Astrocyte (in vitro differentiated cells and primary cell): ENCODE measurements at regions not wholly inside any gene's neighbourhood (a gene's known extent, or its start where the extent isn't known, plus 50 kb on each side); places are given as distances from the start of the nearest gene placed in this dataset.

Experiments
- DNase-seq: peaks from one replicate; pipeline ENCODE4 v3.0.0-alpha.2; 2010; ENCODE audit warnings: low read depth
- FAIRE-seq: peaks from 2 replicates; lab custom pipeline; 2011; peaks lifted over from hg19 to GRCh38; lab: Jason Lieb, UNC
- H2AFZ ChIP-seq: 2 replicates; pipeline ENCODE4 v1.6.0; 2012; ENCODE audit warnings: low read depth, low read length, inconsistent platforms
- H3K27ac ChIP-seq: 2 replicates; pipeline ENCODE4 v1.5.1; 2011; ENCODE audit warnings: low read depth, low read length, inconsistent platforms
- H3K27me3 ChIP-seq: 2 replicates; pipeline ENCODE4 v1.6.0; 2011; ENCODE audit warnings: low read length, inconsistent platforms; ENCODE audit not compliant: insufficient read depth
- H3K36me3 ChIP-seq: 2 replicates; pipeline ENCODE4 v1.5.1; 2011; ENCODE audit warnings: low read length, inconsistent platforms; ENCODE audit not compliant: insufficient read depth
- H3K4me1 ChIP-seq: 2 replicates; pipeline ENCODE4 v1.5.1; 2011; ENCODE audit warnings: low read length, inconsistent platforms; ENCODE audit not compliant: insufficient read depth
- H3K4me2 ChIP-seq: 2 replicates; pipeline ENCODE4 v1.6.0; 2012; ENCODE audit warnings: low read length, inconsistent platforms
- H3K4me3 ChIP-seq: 2 replicates; pipeline ENCODE4 v1.5.1; 2011; ENCODE audit warnings: low read depth, mild to moderate bottlenecking, low read length, inconsistent platforms; ENCODE audit not compliant: insufficient read depth
- H3K79me2 ChIP-seq: 2 replicates; pipeline ENCODE4 v1.6.0; 2012; ENCODE audit warnings: mild to moderate bottlenecking, low read length, inconsistent platforms; ENCODE audit not compliant: insufficient read depth
- H3K9ac ChIP-seq: 2 replicates; pipeline ENCODE4 v1.6.0; 2012; ENCODE audit warnings: mild to moderate bottlenecking, low read length, inconsistent platforms
- H3K9me3 ChIP-seq: 2 replicates; pipeline ENCODE4 v1.5.1; 2012; ENCODE audit warnings: low read depth, mild to moderate bottlenecking, low read length, inconsistent platforms; ENCODE audit not compliant: insufficient read depth
- H4K20me1 ChIP-seq: 2 replicates; pipeline ENCODE4 v1.6.0; 2012; ENCODE audit warnings: low read length, inconsistent platforms; ENCODE audit not compliant: insufficient read depth
- H3K27ac Mint-ChIP-seq: one replicate; pipeline ENCODE4 v1.8.0; 2021; ENCODE audit warnings: mild to moderate bottlenecking, mixed read lengths; ENCODE audit not compliant: unreplicated experiment
- H3K27me3 Mint-ChIP-seq: one replicate; pipeline ENCODE4 v1.8.0; 2021; ENCODE audit warnings: low read depth, mixed read lengths; ENCODE audit not compliant: unreplicated experiment
- H3K36me3 Mint-ChIP-seq: one replicate; pipeline ENCODE4 v1.8.0; 2021; ENCODE audit warnings: low read depth, mixed read lengths; ENCODE audit not compliant: unreplicated experiment
- H3K4me1 Mint-ChIP-seq: one replicate; pipeline ENCODE4 v1.8.0; 2021; ENCODE audit warnings: low read depth, mixed read lengths; ENCODE audit not compliant: unreplicated experiment
- H3K4me3 Mint-ChIP-seq: one replicate; pipeline ENCODE4 v1.8.0; 2021; ENCODE audit warnings: mild to moderate bottlenecking, moderate library complexity, mixed read lengths; ENCODE audit not compliant: unreplicated experiment
- H3K9me3 Mint-ChIP-seq: one replicate; pipeline ENCODE4 v1.8.0; 2021; ENCODE audit warnings: mild to moderate bottlenecking, mixed read lengths; ENCODE audit not compliant: unreplicated experiment
- EZH2 ChIP-seq: IDR thresholded peaks from 2 replicates; pipeline ENCODE4 v1.6.1; 2012; ENCODE audit warnings: mild to moderate bottlenecking, low read length, inconsistent platforms; ENCODE audit not compliant: insufficient read depth
- TF ChIP-seq, protein P1 (sequence below): IDR thresholded peaks from 2 replicates; pipeline ENCODE4 v1.5.1; 2011; ENCODE audit warnings: low read depth, mild to moderate bottlenecking, inconsistent platforms, low read length, moderate library complexity; ENCODE audit not compliant: insufficient read depth

DNA sequence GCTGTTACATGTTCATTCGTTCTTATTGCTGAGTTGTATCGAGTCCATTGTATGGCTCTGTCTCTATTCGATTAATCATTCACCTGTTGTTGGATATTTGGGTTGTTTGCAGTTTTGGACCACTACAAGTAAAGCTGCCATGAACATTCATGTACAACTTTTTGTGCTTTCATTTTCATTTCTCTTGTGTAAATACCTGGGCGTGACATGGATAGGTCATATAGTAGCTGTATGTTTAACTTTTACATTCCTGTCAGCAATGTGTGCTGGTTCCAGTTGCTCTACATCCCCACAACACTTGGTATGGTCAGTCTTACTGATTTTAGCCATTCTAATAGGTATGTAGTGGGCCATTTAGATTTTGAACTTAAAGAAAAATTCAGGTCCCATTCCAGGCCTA lies 194.2 kb upstream of the PLET1 start:
- Histone ChIP-seq H3K9me3 (no peaks in the 10 kb centered on the region), H3K4me3 (no peak overlapping the region)

DNA sequence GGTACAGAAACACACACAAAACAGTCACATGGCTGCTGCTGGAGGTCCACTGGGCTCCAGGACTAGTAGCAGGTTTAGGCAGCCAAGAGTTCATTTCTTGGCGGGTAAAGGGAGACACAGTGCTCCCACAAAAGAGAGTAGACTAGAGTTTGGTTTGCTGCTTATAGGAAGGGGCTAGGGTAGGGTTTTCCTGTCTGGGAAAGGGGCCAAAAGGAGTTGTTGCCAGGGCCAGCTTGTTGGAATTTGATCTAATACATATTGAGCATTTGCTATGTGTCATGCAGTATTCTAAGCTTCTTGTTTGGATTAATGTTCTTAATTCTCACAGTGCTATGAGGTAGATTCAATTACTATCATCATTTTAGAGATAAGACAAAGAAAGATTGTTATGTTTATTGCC lies 195.1 kb upstream of the PLET1 start:
- Histone ChIP-seq H4K20me1 (no peaks in the 10 kb centered on the region), H3K4me1 (no peaks in the 10 kb centered on the region), H3K4me2 (no peak overlapping the region), H3K4me3 (no peak overlapping the region), H3K27me3 (no peaks in the 10 kb centered on the region), H3K9me3 (no peaks in the 10 kb centered on the region), H3K9ac (no peak overlapping the region), H3K79me2 (no peaks in the 10 kb centered on the region), H3K36me3 (no peaks in the 10 kb centered on the region), H3K27ac (no peak overlapping the region), H2AFZ (no peak overlapping the region)
- Mint-ChIP-seq H3K36me3 (no peaks in the 10 kb centered on the region), H3K27ac (no peak overlapping the region), H3K9me3 (no peaks in the 10 kb centered on the region), H3K4me3 (no peak overlapping the region), H3K4me1 (no peaks in the 10 kb centered on the region), H3K27me3 (peaks cover 5% of the 10 kb centered on the region)
- FAIRE-seq (no peak), DNase-seq (no peak)
- TF ChIP-seq EZH2 = no peak
- TF ChIP-seq, protein P1, sequence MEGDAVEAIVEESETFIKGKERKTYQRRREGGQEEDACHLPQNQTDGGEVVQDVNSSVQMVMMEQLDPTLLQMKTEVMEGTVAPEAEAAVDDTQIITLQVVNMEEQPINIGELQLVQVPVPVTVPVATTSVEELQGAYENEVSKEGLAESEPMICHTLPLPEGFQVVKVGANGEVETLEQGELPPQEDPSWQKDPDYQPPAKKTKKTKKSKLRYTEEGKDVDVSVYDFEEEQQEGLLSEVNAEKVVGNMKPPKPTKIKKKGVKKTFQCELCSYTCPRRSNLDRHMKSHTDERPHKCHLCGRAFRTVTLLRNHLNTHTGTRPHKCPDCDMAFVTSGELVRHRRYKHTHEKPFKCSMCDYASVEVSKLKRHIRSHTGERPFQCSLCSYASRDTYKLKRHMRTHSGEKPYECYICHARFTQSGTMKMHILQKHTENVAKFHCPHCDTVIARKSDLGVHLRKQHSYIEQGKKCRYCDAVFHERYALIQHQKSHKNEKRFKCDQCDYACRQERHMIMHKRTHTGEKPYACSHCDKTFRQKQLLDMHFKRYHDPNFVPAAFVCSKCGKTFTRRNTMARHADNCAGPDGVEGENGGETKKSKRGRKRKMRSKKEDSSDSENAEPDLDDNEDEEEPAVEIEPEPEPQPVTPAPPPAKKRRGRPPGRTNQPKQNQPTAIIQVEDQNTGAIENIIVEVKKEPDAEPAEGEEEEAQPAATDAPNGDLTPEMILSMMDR = no peak

More for the DNA sequence above, 194.2 kb upstream of the PLET1 start:
- H3K79me2 ChIP-seq = no peaks in the 10 kb centered on the region
- Mint-ChIP-seq H3K36me3 (no peaks in the 10 kb centered on the region), H3K9me3 (no peaks in the 10 kb centered on the region), H3K4me3 (no peak overlapping the region), H3K27me3 (peaks cover 9% of the 10 kb centered on the region), H3K27ac (no peak overlapping the region), H3K4me1 (no peaks in the 10 kb centered on the region)
- H3K27ac ChIP-seq = no peak overlapping the region
- no peaks in the 10 kb centered on the region for H3K36me3 ChIP-seq
- TF ChIP-seq EZH2 = no peak
- TF ChIP-seq, protein P1 = no peak
- no peaks in the 10 kb centered on the region for H3K27me3 ChIP-seq
- no peak overlapping the region for H3K4me2 ChIP-seq
- no peak for FAIRE-seq
- H2AFZ ChIP-seq = no peak overlapping the region
- no peak for DNase-seq
- no peak overlapping the region for H3K9ac ChIP-seq
- H3K4me1 ChIP-seq = no peaks in the 10 kb centered on the region
- no peaks in the 10 kb centered on the region for H4K20me1 ChIP-seq

DNA sequence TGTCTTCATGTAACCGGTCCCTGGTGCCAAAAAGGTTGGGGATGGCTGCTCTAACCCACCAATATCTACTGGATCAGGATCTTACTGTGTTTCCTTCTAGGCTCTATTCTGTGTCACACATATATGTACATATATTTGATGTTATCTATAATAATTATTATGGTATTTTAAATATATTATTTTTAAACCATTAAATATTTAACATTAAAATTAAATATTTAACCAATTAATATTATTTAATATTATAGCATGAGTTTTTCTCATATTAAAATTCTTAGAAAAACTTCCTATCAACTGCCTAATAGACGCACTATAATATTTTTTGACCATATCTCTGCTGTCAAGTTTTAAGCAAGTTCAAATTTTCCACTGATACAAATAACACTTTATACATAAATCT lies 196.9 kb upstream of the PLET1 start:
- no peaks in the 10 kb centered on the region for H4K20me1 ChIP-seq
- H3K4me1 Mint-ChIP-seq = no peaks in the 10 kb centered on the region
- FAIRE-seq = no peak

More for the DNA sequence above, 196.9 kb upstream of the PLET1 start:
- Histone ChIP-seq H3K36me3 (no peaks in the 10 kb centered on the region), H3K4me3 (no peak overlapping the region), H2AFZ (no peak overlapping the region), H3K27me3 (no peaks in the 10 kb centered on the region), H3K9me3 (no peaks in the 10 kb centered on the region), H3K27ac (no peak overlapping the region), H3K9ac (no peak overlapping the region), H3K79me2 (no peaks in the 10 kb centered on the region), H3K4me1 (no peaks in the 10 kb centered on the region), H3K4me2 (no peak overlapping the region)
- no peak overlapping the region for H3K27ac Mint-ChIP-seq
- H3K36me3 Mint-ChIP-seq = no peaks in the 10 kb centered on the region
- no peak for DNase-seq
- H3K9me3 Mint-ChIP-seq = no peaks in the 10 kb centered on the region
- no peak for TF ChIP-seq EZH2
- TF ChIP-seq, protein P1 = no peak
- H3K27me3 Mint-ChIP-seq = no peaks in the 10 kb centered on the region
- no peak overlapping the region for H3K4me3 Mint-ChIP-seq
